ENCODE measurements at regions not wholly inside any gene's neighbourhood (a gene's known extent, or its start where the extent isn't known, plus 50 kb on each side); places are given as distances from the start of the nearest gene placed in this dataset.
"Not testable (repeated sequence)": the region's sequence is repeated elsewhere in the genome, so short reads cannot be mapped to it uniquely, and the experiment has no call there.

- Mint-ChIP-seq H3K27me3 (no peaks in the 10 kb centered on the region), H3K4me3 (no peak overlapping the region), H3K4me1 (ENCODE audit: low read depth in 2 of 2) (no peaks in the 10 kb centered on the region), H3K9me3 (peaks cover 27% of the 10 kb centered on the region), H3K27ac (no peak overlapping the region), H3K36me3 (no peaks in the 10 kb centered on the region)
- ATAC-seq: no peak
- no peak for DNase-seq (ENCODE audit: low spot score)
Measured at GRCh38 chr4:159697322-159698283, 594.7 kb downstream of the RAPGEF2 start.

- DNase-seq (ENCODE audit: low spot score) (no peak), ATAC-seq (no peak)
- H3K27me3 Mint-ChIP-seq: no peaks in the 10 kb centered on the region
- no peaks in the 10 kb centered on the region for H3K36me3 Mint-ChIP-seq
- no peak overlapping the region for H3K4me3 Mint-ChIP-seq
- no peaks in the 10 kb centered on the region for H3K4me1 Mint-ChIP-seq (ENCODE audit: low read depth in 2 of 2)
- H3K9me3 Mint-ChIP-seq: peaks cover 23% of the 10 kb centered on the region
- H3K27ac Mint-ChIP-seq: no peak overlapping the region
Measured at GRCh38 chr4:159698336-159698735, 595.5 kb downstream of the RAPGEF2 start.

GRCh38 chr4:159702200-159702599 lies 599.3 kb downstream of the RAPGEF2 start:
- ATAC-seq (no peak), DNase-seq (ENCODE audit: low spot score) (no peak)
- no peak overlapping the region for H3K4me3 Mint-ChIP-seq
- H3K9me3 Mint-ChIP-seq: peaks cover 12% of the 10 kb centered on the region
- H3K27ac Mint-ChIP-seq: no peak overlapping the region
- H3K27me3 Mint-ChIP-seq: no peaks in the 10 kb centered on the region
- no peaks in the 10 kb centered on the region for H3K36me3 Mint-ChIP-seq
- no peaks in the 10 kb centered on the region for H3K4me1 Mint-ChIP-seq (ENCODE audit: low read depth in 2 of 2)

GRCh38 chr4:159705334-159705733 lies 602.5 kb downstream of the RAPGEF2 start:
- DNase-seq (ENCODE audit: low spot score) (no peak), ATAC-seq (no peak)
- Mint-ChIP-seq H3K9me3 (peaks cover 15% of the 10 kb centered on the region), H3K27ac (no peak overlapping the region), H3K36me3 (no peaks in the 10 kb centered on the region), H3K27me3 (no peaks in the 10 kb centered on the region), H3K4me1 (ENCODE audit: low read depth in 2 of 2) (no peaks in the 10 kb centered on the region), H3K4me3 (no peak overlapping the region)

GRCh38 chr4:159706704-159707103 lies 603.8 kb downstream of the RAPGEF2 start:
- Mint-ChIP-seq H3K27ac (no peak overlapping the region), H3K36me3 (no peaks in the 10 kb centered on the region), H3K4me1 (ENCODE audit: low read depth in 2 of 2) (no peaks in the 10 kb centered on the region), H3K9me3 (peaks cover 10% of the 10 kb centered on the region), H3K27me3 (no peaks in the 10 kb centered on the region), H3K4me3 (no peak overlapping the region)
- DNase-seq (ENCODE audit: low spot score): no peak
- no peak for ATAC-seq

- not testable (repeated sequence) for DNase-seq (ENCODE audit: low spot score); H3K4me3 Mint-ChIP-seq; H3K27ac Mint-ChIP-seq; H3K36me3 Mint-ChIP-seq; H3K27me3 Mint-ChIP-seq; ATAC-seq; H3K4me1 Mint-ChIP-seq (ENCODE audit: low read depth in 2 of 2)
- H3K9me3 Mint-ChIP-seq: peaks cover 14% of the 10 kb centered on the region
Measured at GRCh38 chr4:159715180-159715579, 612.3 kb downstream of the RAPGEF2 start.

- Mint-ChIP-seq H3K9me3 (peaks cover 11% of the 10 kb centered on the region), H3K4me3 (no peak overlapping the region)
Measured at GRCh38 chr4:159719531-159719930, 616.7 kb downstream of the RAPGEF2 start.

GRCh38 chr4:159722052-159722451 lies 619.2 kb downstream of the RAPGEF2 start:
- H3K9me3 Mint-ChIP-seq: peaks cover 13% of the 10 kb centered on the region
- H3K27me3 Mint-ChIP-seq: no peaks in the 10 kb centered on the region
- no peaks in the 10 kb centered on the region for H3K36me3 Mint-ChIP-seq
- no peak overlapping the region for H3K4me3 Mint-ChIP-seq
- no peak for ATAC-seq
- DNase-seq (ENCODE audit: low spot score): no peak
- no peaks in the 10 kb centered on the region for H3K4me1 Mint-ChIP-seq (ENCODE audit: low read depth in 2 of 2)
- H3K27ac Mint-ChIP-seq: no peak overlapping the region

More at GRCh38 chr4:159719531-159719930, 616.7 kb downstream of the RAPGEF2 start:
- no peak overlapping the region for H3K27ac Mint-ChIP-seq
- peaks cover 4% of the 10 kb centered on the region for H3K36me3 Mint-ChIP-seq
- DNase-seq (ENCODE audit: low spot score) (no peak), ATAC-seq (no peak)
- H3K4me1 Mint-ChIP-seq (ENCODE audit: low read depth in 2 of 2): no peaks in the 10 kb centered on the region
- H3K27me3 Mint-ChIP-seq: no peaks in the 10 kb centered on the region

GRCh38 chr4:159722918-159723317 lies 620.0 kb downstream of the RAPGEF2 start:
- DNase-seq (ENCODE audit: low spot score) (no peak), ATAC-seq (no peak)
- Mint-ChIP-seq H3K9me3 (peaks cover 14% of the 10 kb centered on the region), H3K36me3 (no peaks in the 10 kb centered on the region), H3K27me3 (no peaks in the 10 kb centered on the region), H3K4me1 (ENCODE audit: low read depth in 2 of 2) (no peaks in the 10 kb centered on the region), H3K4me3 (no peak overlapping the region), H3K27ac (no peak overlapping the region)

- no peaks in the 10 kb centered on the region for H3K36me3 Mint-ChIP-seq
- DNase-seq (ENCODE audit: low spot score) (no peak), ATAC-seq (peak in 1 of 2 donors; percentile 20)
- H3K9me3 Mint-ChIP-seq: peaks cover 9% of the 10 kb centered on the region
- no peaks in the 10 kb centered on the region for H3K4me1 Mint-ChIP-seq (ENCODE audit: low read depth in 2 of 2)
- H3K27ac Mint-ChIP-seq: no peak overlapping the region
- no peak overlapping the region for H3K4me3 Mint-ChIP-seq
- no peaks in the 10 kb centered on the region for H3K27me3 Mint-ChIP-seq
Measured at GRCh38 chr4:159723341-159724048, 620.6 kb downstream of the RAPGEF2 start.

- Mint-ChIP-seq H3K27me3 (no peaks in the 10 kb centered on the region), H3K4me3 (no peak overlapping the region), H3K9me3 (peaks cover 9% of the 10 kb centered on the region), H3K4me1 (ENCODE audit: low read depth in 2 of 2) (no peaks in the 10 kb centered on the region), H3K27ac (no peak overlapping the region), H3K36me3 (no peaks in the 10 kb centered on the region)
- ATAC-seq: no peak
- DNase-seq (ENCODE audit: low spot score): no peak
Measured at GRCh38 chr4:159725571-159725970, 622.7 kb downstream of the RAPGEF2 start.

GRCh38 chr4:159735281-159736207 lies 632.7 kb downstream of the RAPGEF2 start:
- Mint-ChIP-seq H3K27ac (no peak overlapping the region), H3K4me3 (no peak overlapping the region), H3K9me3 (peaks cover 10% of the 10 kb centered on the region), H3K4me1 (ENCODE audit: low read depth in 2 of 2) (no peaks in the 10 kb centered on the region), H3K36me3 (no peaks in the 10 kb centered on the region), H3K27me3 (no peaks in the 10 kb centered on the region)
- DNase-seq (ENCODE audit: low spot score): no peak
- no peak for ATAC-seq

GRCh38 chr4:159736411-159736810 lies 633.5 kb downstream of the RAPGEF2 start:
- Mint-ChIP-seq H3K27me3 (no peaks in the 10 kb centered on the region), H3K9me3 (peaks cover 17% of the 10 kb centered on the region), H3K4me1 (ENCODE audit: low read depth in 2 of 2) (no peaks in the 10 kb centered on the region), H3K36me3 (peaks cover 4% of the 10 kb centered on the region), H3K4me3 (no peak overlapping the region), H3K27ac (no peak overlapping the region)
- no peak for ATAC-seq
- DNase-seq (ENCODE audit: low spot score): no peak

Measured in natural killer cell treated with Interleukin-12 subunit alpha and Interleukin-12 subunit beta and Interleukin-15 and Interleukin-18, amount 100 ng/mL, for 72 hours (primary cell).